H9 (cell line): ENCODE measurements at regions not wholly inside any gene's neighbourhood (a gene's known extent, or its start where the extent isn't known, plus 50 kb on each side); places are given as distances from the start of the nearest gene placed in this dataset.

Experiments used
- DNase-seq: peaks from one replicate; pipeline ENCODE4 v3.0.0-alpha.2; 2017
- H2AFZ ChIP-seq: one replicate; pipeline ENCODE4 v1.6.1; 2013; ENCODE audit warnings: mild to moderate bottlenecking, low read length, control low read depth, moderate library complexity
- H2AK5ac ChIP-seq: 2 replicates; pipeline ENCODE4 v1.6.1; 2013; ENCODE audit warnings: low read length, control low read depth, mixed read lengths; ENCODE audit not compliant: insufficient read length
- H2BK120ac ChIP-seq: one replicate; pipeline ENCODE4 v1.6.1; 2013; ENCODE audit warnings: low read depth, mild to moderate bottlenecking, low read length, control low read depth, inconsistent platforms; ENCODE audit not compliant: poor library complexity, severe bottlenecking
- H2BK12ac ChIP-seq: 2 replicates; pipeline ENCODE4 v1.6.1; 2013; ENCODE audit warnings: low read length, control low read depth, mixed read lengths, low read depth; ENCODE audit not compliant: insufficient read length
- H2BK15ac ChIP-seq: 2 replicates; pipeline ENCODE4 v1.6.1; 2013; ENCODE audit warnings: low read depth, low read length, control low read depth
- H2BK20ac ChIP-seq: one replicate; pipeline ENCODE4 v1.6.1; 2013; ENCODE audit warnings: low read depth, mild to moderate bottlenecking, low read length, control low read depth, inconsistent platforms; ENCODE audit not compliant: poor library complexity, severe bottlenecking
- H2BK5ac ChIP-seq: 2 replicates; pipeline ENCODE4 v1.6.1; 2013; ENCODE audit warnings: low read length, control low read depth, mixed read lengths; ENCODE audit not compliant: insufficient read length
- H3K14ac ChIP-seq: 2 replicates; pipeline ENCODE4 v1.6.1; 2013; ENCODE audit warnings: low read length, control low read depth; ENCODE audit not compliant: insufficient read depth
- H3K18ac ChIP-seq: 2 replicates; pipeline ENCODE4 v1.6.1; 2013; ENCODE audit warnings: low read depth, mild to moderate bottlenecking, mixed read lengths, low read length, control low read depth; ENCODE audit not compliant: insufficient read length
- H3K23ac ChIP-seq: 2 replicates; pipeline ENCODE4 v1.6.1; 2013; ENCODE audit warnings: low read length, control low read depth, mixed read lengths, low read depth; ENCODE audit not compliant: insufficient read length
- H3K23me2 ChIP-seq: 2 replicates; pipeline ENCODE4 v1.6.1; 2013; ENCODE audit warnings: low read depth, mild to moderate bottlenecking, mixed read lengths, low read length, control low read depth; ENCODE audit not compliant: insufficient read length, poor library complexity, severe bottlenecking
- H3K27ac ChIP-seq: 2 replicates; pipeline ENCODE4 v1.5.1; 2013; ENCODE audit warnings: low read length, control low read depth, mixed read lengths, low read depth; ENCODE audit not compliant: insufficient read length
- H3K27me3 ChIP-seq: 2 replicates; pipeline ENCODE4 v1.6.1; 2013; ENCODE audit warnings: low read length, control low read depth, inconsistent platforms; ENCODE audit not compliant: insufficient read depth
- H3K4ac ChIP-seq: 2 replicates; pipeline ENCODE4 v1.6.1; 2013; ENCODE audit warnings: low read depth, mild to moderate bottlenecking, control low read depth, inconsistent platforms, low read length, moderate library complexity
- H3K4me1 ChIP-seq: 2 replicates; pipeline ENCODE4 v1.6.1; 2013; ENCODE audit warnings: low read length, control low read depth, inconsistent platforms; ENCODE audit not compliant: insufficient read depth
- H3K4me2 ChIP-seq: 2 replicates; pipeline ENCODE4 v1.6.1; 2013; ENCODE audit warnings: low read length, control low read depth, mixed read lengths; ENCODE audit not compliant: insufficient read length, insufficient read depth
- H3K56ac ChIP-seq: 2 replicates; pipeline ENCODE4 v1.6.1; 2013; ENCODE audit warnings: low read depth, mild to moderate bottlenecking, mixed read lengths, low read length, control low read depth; ENCODE audit not compliant: insufficient read length
- H3K79me1 ChIP-seq: 2 replicates; pipeline ENCODE4 v1.6.1; 2013; ENCODE audit warnings: low read depth, mild to moderate bottlenecking, moderate library complexity, low read length, control low read depth, inconsistent platforms; ENCODE audit not compliant: insufficient read depth, poor library complexity, severe bottlenecking
- H3K79me2 ChIP-seq: 2 replicates; pipeline ENCODE4 v1.6.1; 2013; ENCODE audit warnings: low read length, control low read depth, inconsistent platforms; ENCODE audit not compliant: insufficient read depth
- H3K9ac ChIP-seq: 2 replicates; pipeline ENCODE4 v1.6.1; 2013; ENCODE audit warnings: low read length, control low read depth, mixed read lengths; ENCODE audit not compliant: insufficient read length; ENCODE audit errors: extremely low read depth
- H3K9me3 ChIP-seq: one replicate; pipeline ENCODE4 v1.6.1; 2013; ENCODE audit warnings: low read depth, low read length, inconsistent platforms; ENCODE audit not compliant: control insufficient read depth
- H3T11ph ChIP-seq: one replicate; pipeline ENCODE4 v1.6.1; 2013; ENCODE audit warnings: mild to moderate bottlenecking, low read length, control low read depth, inconsistent platforms
- H4K20me1 ChIP-seq: one replicate; pipeline ENCODE4 v1.6.1; 2013; ENCODE audit not compliant: control insufficient read depth, insufficient read length, insufficient read depth
- H4K5ac ChIP-seq: 2 replicates; pipeline ENCODE4 v1.6.1; 2013; ENCODE audit warnings: low read depth, mild to moderate bottlenecking, mixed read lengths, low read length, control low read depth; ENCODE audit not compliant: insufficient read length
- H4K8ac ChIP-seq: replicated peaks from 2 replicates; pipeline ENCODE4 v1.6.1; 2013; ENCODE audit warnings: low read length, control low read depth, mixed read lengths, low read depth; ENCODE audit not compliant: insufficient read length
- H4K91ac ChIP-seq: 2 replicates; pipeline ENCODE4 v1.6.1; 2013; ENCODE audit warnings: low read depth, mild to moderate bottlenecking, moderate library complexity, mixed read lengths, low read length, control low read depth; ENCODE audit not compliant: insufficient read length
- H3K27ac Mint-ChIP-seq, 3 experiments: 2 replicates in 2 of 3; 3 replicates in 1 of 3; pipeline ENCODE4 v1.8.0; 2020 to 2021; ENCODE audit warnings: mixed read lengths in 3 of 3, mild to moderate bottlenecking in 1 of 3, moderate library complexity in 1 of 3
- H3K27me3 Mint-ChIP-seq: 2 replicates; pipeline ENCODE4 v1.8.0; 2021; ENCODE audit warnings: low read depth, mild to moderate bottlenecking, moderate library complexity, mixed read lengths
- H3K36me3 Mint-ChIP-seq, 3 experiments: 2 replicates in 2 of 3; 3 replicates in 1 of 3; pipeline ENCODE4 v1.8.0; 2020 to 2021; ENCODE audit warnings: low read depth in 3 of 3, mixed read lengths in 3 of 3; ENCODE audit not compliant: insufficient read depth in 1 of 3
- H3K4me1 Mint-ChIP-seq, 2 experiments: 2 replicates each; pipeline ENCODE4 v1.8.0; 2020; ENCODE audit warnings: mixed read lengths in 2 of 2
- H3K4me3 Mint-ChIP-seq, 2 experiments: 2 replicates in 1 of 2; 3 replicates in 1 of 2; pipeline ENCODE4 v1.8.0; 2020 to 2021; ENCODE audit warnings: mild to moderate bottlenecking in 2 of 2, mixed read lengths in 2 of 2, moderate library complexity in 1 of 2
- H3K9me3 Mint-ChIP-seq, 2 experiments: 2 replicates in 1 of 2; 3 replicates in 1 of 2; pipeline ENCODE4 v1.8.0; 2020; ENCODE audit warnings: mild to moderate bottlenecking in 2 of 2, mixed read lengths in 2 of 2, moderate library complexity in 1 of 2
- WGBS: extraction: QIAGEN DNeasy Blood & Tissue Kit; methylation state at CpG from one replicate; pipeline ENCODE4 v1.1.7; 2013; ENCODE audit warnings: missing lambda C conversion rate, low lambda C conversion rate, mixed read lengths; ENCODE audit not compliant: insufficient read length; ENCODE audit errors: extremely low coverage; 5-methylcytosine and 5-hydroxymethylcytosine counted together
- TF ChIP-seq, protein P1 (sequence below): fragments of 200-600 bp; sonication (generic); conservative IDR thresholded peaks from 3 replicates; pipeline ENCODE4 v1.8.0; 2021; ENCODE audit warnings: antibody characterized with exemption, mild to moderate bottlenecking

DNA sequence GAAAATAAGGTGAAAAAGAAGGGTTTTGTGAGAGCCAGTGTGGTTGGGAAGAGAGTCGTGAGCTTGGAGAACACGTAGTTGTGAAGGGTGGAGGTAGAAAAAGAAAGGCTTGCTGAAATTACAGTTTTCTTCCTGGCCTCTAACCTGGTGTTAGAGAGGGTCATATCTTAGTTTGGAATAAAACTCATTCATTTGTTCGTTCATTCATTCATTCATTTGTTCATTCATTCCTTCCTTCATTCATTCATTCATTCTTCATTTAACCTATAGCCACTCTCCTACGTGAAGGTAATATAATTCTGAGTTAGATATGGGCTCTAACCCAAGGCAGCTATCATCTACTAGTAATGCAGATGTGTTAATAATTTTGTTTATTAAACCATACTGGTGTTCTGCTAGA is 111.8 kb upstream of the ZNF521 start:
- Mint-ChIP-seq H3K4me3 (no peak overlapping the region), H3K9me3 (no peaks in the 10 kb centered on the region), H3K27ac (no peak overlapping the region), H3K36me3 (no peaks in the 10 kb centered on the region; a peak in 1 of 7 replicates), H3K27me3 (no peaks in the 10 kb centered on the region), H3K4me1 (peaks cover 22 to 24% of the 10 kb centered on the region in 2 experiments)
- H2BK120ac ChIP-seq = no peak overlapping the region
- no peaks in the 10 kb centered on the region for H3K23me2 ChIP-seq
- H4K5ac ChIP-seq = no peak overlapping the region
- no peak overlapping the region for H2BK12ac ChIP-seq
- no peak overlapping the region for H3K23ac ChIP-seq
- no peaks in the 10 kb centered on the region for H3K27me3 ChIP-seq
- no peak overlapping the region for H3K4ac ChIP-seq
- H2AK5ac ChIP-seq = no peak overlapping the region
- no peak overlapping the region for H3K27ac ChIP-seq
- peak overlapping the region; percentile 26 for H2BK20ac ChIP-seq
- no peak overlapping the region for H3K56ac ChIP-seq
- H4K8ac ChIP-seq = no peak overlapping the region
- no peak overlapping the region for H3K9ac ChIP-seq
- H3K79me1 ChIP-seq = no peaks in the 10 kb centered on the region
- H3K4me1 ChIP-seq = peaks cover 2% of the 10 kb centered on the region; the same call in 1 of the 2 replicates
- H3K4me2 ChIP-seq = no peak overlapping the region
- TF ChIP-seq, protein P1, sequence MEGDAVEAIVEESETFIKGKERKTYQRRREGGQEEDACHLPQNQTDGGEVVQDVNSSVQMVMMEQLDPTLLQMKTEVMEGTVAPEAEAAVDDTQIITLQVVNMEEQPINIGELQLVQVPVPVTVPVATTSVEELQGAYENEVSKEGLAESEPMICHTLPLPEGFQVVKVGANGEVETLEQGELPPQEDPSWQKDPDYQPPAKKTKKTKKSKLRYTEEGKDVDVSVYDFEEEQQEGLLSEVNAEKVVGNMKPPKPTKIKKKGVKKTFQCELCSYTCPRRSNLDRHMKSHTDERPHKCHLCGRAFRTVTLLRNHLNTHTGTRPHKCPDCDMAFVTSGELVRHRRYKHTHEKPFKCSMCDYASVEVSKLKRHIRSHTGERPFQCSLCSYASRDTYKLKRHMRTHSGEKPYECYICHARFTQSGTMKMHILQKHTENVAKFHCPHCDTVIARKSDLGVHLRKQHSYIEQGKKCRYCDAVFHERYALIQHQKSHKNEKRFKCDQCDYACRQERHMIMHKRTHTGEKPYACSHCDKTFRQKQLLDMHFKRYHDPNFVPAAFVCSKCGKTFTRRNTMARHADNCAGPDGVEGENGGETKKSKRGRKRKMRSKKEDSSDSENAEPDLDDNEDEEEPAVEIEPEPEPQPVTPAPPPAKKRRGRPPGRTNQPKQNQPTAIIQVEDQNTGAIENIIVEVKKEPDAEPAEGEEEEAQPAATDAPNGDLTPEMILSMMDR = no peak
- H2BK15ac ChIP-seq = no peak overlapping the region
- H4K20me1 ChIP-seq = no peaks in the 10 kb centered on the region
- no peak overlapping the region for H3K14ac ChIP-seq
- no peak overlapping the region for H2BK5ac ChIP-seq
- no peak for DNase-seq
- WGBS = 100% methylated on average over 2 of the region's 4 CpGs
- H3K79me2 ChIP-seq = no peaks in the 10 kb centered on the region
- no peak overlapping the region for H3T11ph ChIP-seq
- H2AFZ ChIP-seq = no peak overlapping the region
- no peaks in the 10 kb centered on the region for H3K9me3 ChIP-seq
- H3K18ac ChIP-seq = no peak overlapping the region
- no peak overlapping the region for H4K91ac ChIP-seq
